Osteoblast (primary cell): ENCODE measurements at regions not wholly inside any gene's neighbourhood (a gene's known extent, or its start where the extent isn't known, plus 50 kb on each side); places are given as distances from the start of the nearest gene placed in this dataset.

Experiments used
- DNase-seq: peaks from one replicate; pipeline ENCODE4 v3.0.0; 2011; ENCODE audit warnings: low spot score, mixed read lengths; ENCODE audit not compliant: insufficient read length; ENCODE audit errors: missing footprints
- H2AFZ ChIP-seq: 2 replicates; pipeline ENCODE4 v1.6.0; 2011; ENCODE audit warnings: mild to moderate bottlenecking, low read length
- H3K27ac ChIP-seq: 2 replicates; pipeline ENCODE4 v1.5.1; 2011; ENCODE audit warnings: mild to moderate bottlenecking, low read depth, low read length, moderate library complexity
- H3K27me3 ChIP-seq: 2 replicates; pipeline ENCODE4 v1.6.0; 2012; ENCODE audit warnings: mild to moderate bottlenecking, control low read depth, inconsistent platforms, low read length, moderate library complexity; ENCODE audit not compliant: insufficient read depth
- H3K36me3 ChIP-seq: 2 replicates; pipeline ENCODE4 v1.5.1; 2011; ENCODE audit warnings: mild to moderate bottlenecking, low read length, control low read depth, moderate library complexity; ENCODE audit not compliant: insufficient read depth
- H3K4me1 ChIP-seq: 2 replicates; pipeline ENCODE4 v1.5.1; 2011; ENCODE audit warnings: mild to moderate bottlenecking, low read length, control low read depth, moderate library complexity; ENCODE audit not compliant: insufficient read depth
- H3K4me2 ChIP-seq: 2 replicates; pipeline ENCODE4 v1.6.0; 2011; ENCODE audit warnings: mild to moderate bottlenecking, low read length; ENCODE audit not compliant: insufficient read depth
- H3K4me3 ChIP-seq: fragments of 200-600 bp; sonication (generic); 3 replicates; pipeline ENCODE4 v1.5.1; 2012; ENCODE audit warnings: mild to moderate bottlenecking, low read length, inconsistent platforms; ENCODE audit not compliant: insufficient read depth
- H3K79me2 ChIP-seq: 2 replicates; pipeline ENCODE4 v1.6.0; 2012; ENCODE audit warnings: mild to moderate bottlenecking, low read length, control low read depth, inconsistent platforms; ENCODE audit not compliant: insufficient read depth
- H3K9me3 ChIP-seq: 2 replicates; pipeline ENCODE4 v1.5.1; 2011; ENCODE audit warnings: low read depth, low read length, control low read depth
- H4K20me1 ChIP-seq: 2 replicates; pipeline ENCODE4 v1.6.0; 2012; ENCODE audit warnings: mild to moderate bottlenecking, low read length, control low read depth; ENCODE audit not compliant: insufficient read depth
- CTCF ChIP-seq: IDR thresholded peaks from 2 replicates; pipeline ENCODE4 v1.5.1; 2011; ENCODE audit warnings: mild to moderate bottlenecking, low read depth, low read length, moderate library complexity; ENCODE audit errors: extremely low read depth

GRCh38 chr12:11953523-11953922 lies 117.2 kb upstream of the BCL2L14 start:
- no peaks in the 10 kb centered on the region for H3K36me3 ChIP-seq
- no peak overlapping the region for H3K4me2 ChIP-seq
- H3K4me3 ChIP-seq = no peak overlapping the region
- TF ChIP-seq CTCF = no peak
- peaks cover 7% of the 10 kb centered on the region for H3K4me1 ChIP-seq
- no peak overlapping the region for H3K27ac ChIP-seq
- no peak overlapping the region for H2AFZ ChIP-seq
- peaks cover 28% of the 10 kb centered on the region for H3K27me3 ChIP-seq
- no peaks in the 10 kb centered on the region for H3K9me3 ChIP-seq
- DNase-seq = no peak
- no peaks in the 10 kb centered on the region for H4K20me1 ChIP-seq
- no peaks in the 10 kb centered on the region for H3K79me2 ChIP-seq

GRCh38 chr12:11954181-11954580 lies 116.6 kb upstream of the BCL2L14 start:
- H4K20me1 ChIP-seq = no peaks in the 10 kb centered on the region
- no peak overlapping the region for H3K27ac ChIP-seq
- peaks cover 23% of the 10 kb centered on the region for H3K27me3 ChIP-seq
- no peak overlapping the region for H2AFZ ChIP-seq
- no peaks in the 10 kb centered on the region for H3K36me3 ChIP-seq
- H3K9me3 ChIP-seq = no peaks in the 10 kb centered on the region
- no peak for TF ChIP-seq CTCF
- H3K4me2 ChIP-seq = no peak overlapping the region
- peaks cover 13% of the 10 kb centered on the region for H3K4me1 ChIP-seq
- no peak overlapping the region for H3K4me3 ChIP-seq
- no peak for DNase-seq
- no peaks in the 10 kb centered on the region for H3K79me2 ChIP-seq

GRCh38 chr12:11958221-11959091 lies 112.3 kb upstream of the BCL2L14 start:
- Histone ChIP-seq H3K79me2 (no peaks in the 10 kb centered on the region), H2AFZ (peak overlapping the region; percentile 72), H4K20me1 (no peaks in the 10 kb centered on the region), H3K27me3 (peaks cover 9% of the 10 kb centered on the region), H3K4me3 (peak overlapping the region; percentile 36), H3K4me1 (peaks cover 18% of the 10 kb centered on the region), H3K9me3 (no peaks in the 10 kb centered on the region), H3K27ac (peak overlapping the region; percentile 83), H3K36me3 (no peaks in the 10 kb centered on the region), H3K4me2 (peak overlapping the region; percentile 76)
- TF ChIP-seq CTCF = no peak
- DNase-seq = peak; percentile 98

- H2AFZ ChIP-seq = peak overlapping the region; percentile 64
- TF ChIP-seq CTCF = no peak
- H3K27ac ChIP-seq = peak overlapping the region; percentile 83
- DNase-seq = peak; percentile 86
- H3K9me3 ChIP-seq = no peaks in the 10 kb centered on the region
- H3K36me3 ChIP-seq = no peaks in the 10 kb centered on the region
- no peaks in the 10 kb centered on the region for H4K20me1 ChIP-seq
- H3K4me3 ChIP-seq = peak overlapping the region; percentile 36
- peak overlapping the region; percentile 76 for H3K4me2 ChIP-seq
- peaks cover 9% of the 10 kb centered on the region for H3K27me3 ChIP-seq
- peaks cover 18% of the 10 kb centered on the region for H3K4me1 ChIP-seq
- no peaks in the 10 kb centered on the region for H3K79me2 ChIP-seq
Observed at GRCh38 chr12:11959117-11959823, 111.5 kb upstream of the BCL2L14 start.
